H1 (cell line): ENCODE measurements at regions not wholly inside any gene's neighbourhood (a gene's known extent, or its start where the extent isn't known, plus 50 kb on each side); places are given as distances from the start of the nearest gene placed in this dataset.
A peak's percentile ranks its signal among the peaks of the same experiment; 100 is the strongest.

ENCODE experiments used
- CTCF ChIA-PET: fragments of 300-600 bp; sonication (Branson Sonifier 250); formaldehyde crosslinking; loops from one replicate; lab custom pipeline; 2021; ENCODE audit not compliant: partially characterized antibody; lab: Charles Lee
- POLR2A ChIA-PET: fragments of 300-600 bp; sonication (Branson Sonifier 250); formaldehyde crosslinking; loops from one replicate; lab custom pipeline; 2021; ENCODE audit warnings: inconsistent platforms; ENCODE audit not compliant: partially characterized antibody; lab: Charles Lee
- DNase-seq, 2 experiments: peaks; one replicate each; pipeline versions ENCODE4 v3.0.0 to v3.0.0-alpha.2; 2010 to 2022; ENCODE audit warnings: low spot score in 2 of 2, low read depth in 1 of 2, mixed read lengths in 1 of 2
- FAIRE-seq: peaks from 2 replicates; lab custom pipeline; 2011; peaks lifted over from hg19 to GRCh38; lab: Jason Lieb, UNC
- H2AFZ ChIP-seq: 2 replicates; pipeline ENCODE4 v1.8.1; 2012; ENCODE audit warnings: low read length, inconsistent platforms
- H2AK5ac ChIP-seq: 2 replicates; pipeline ENCODE4 v1.6.1; 2013; ENCODE audit warnings: low read depth, low read length
- H2BK120ac ChIP-seq: replicated peaks from 2 replicates; pipeline ENCODE3; 2013; ENCODE audit warnings: low read depth, low read length, inconsistent platforms
- H2BK12ac ChIP-seq: 2 replicates; pipeline ENCODE4 v1.6.1; 2013; ENCODE audit warnings: low read depth, low read length
- H2BK15ac ChIP-seq: 2 replicates; pipeline ENCODE4 v1.6.1; 2013; ENCODE audit warnings: low read length
- H2BK20ac ChIP-seq: 2 replicates; pipeline ENCODE4 v1.6.1; 2013; ENCODE audit warnings: low read length
- H2BK5ac ChIP-seq: 2 replicates; pipeline ENCODE4 v1.6.1; 2013; ENCODE audit warnings: low read depth, low read length
- H3K14ac ChIP-seq: 2 replicates; pipeline ENCODE4 v1.6.1; 2013; ENCODE audit warnings: inconsistent platforms; ENCODE audit not compliant: insufficient read length
- H3K18ac ChIP-seq: 2 replicates; pipeline ENCODE4 v1.6.1; 2013; ENCODE audit warnings: low read length; ENCODE audit errors: extremely low read depth
- H3K23ac ChIP-seq: 2 replicates; pipeline ENCODE4 v1.6.1; 2013; ENCODE audit warnings: inconsistent platforms; ENCODE audit not compliant: insufficient read length
- H3K23me2 ChIP-seq: 2 replicates; pipeline ENCODE4 v1.6.1; 2013; ENCODE audit warnings: low read depth, low read length
- H3K27ac ChIP-seq: 2 replicates; pipeline ENCODE4 v1.6.1; 2011; ENCODE audit warnings: low read depth, low read length, inconsistent platforms
- H3K27me3 ChIP-seq, 4 experiments: replicated peaks in 1 of 4; 1 replicate in 1 of 4; 2 replicates in 3 of 4; pipeline versions ENCODE4 v1.6.1 to v1.8.1; 2011 to 2013; ENCODE audit warnings: low read length in 3 of 4, mild to moderate bottlenecking in 3 of 4, inconsistent platforms in 2 of 4, mixed read lengths in 2 of 4, moderate library complexity in 1 of 4; ENCODE audit not compliant: control insufficient read depth in 3 of 4, insufficient read depth in 3 of 4; ENCODE audit errors: extremely low read depth in 1 of 4
- H3K36me3 ChIP-seq, 4 experiments: 2 replicates each; pipeline versions ENCODE4 v1.6.1 to v1.8.1; 2011 to 2013; ENCODE audit warnings: mild to moderate bottlenecking in 4 of 4, low read length in 3 of 4, moderate library complexity in 2 of 4, control low read depth in 1 of 4, inconsistent platforms in 1 of 4; ENCODE audit not compliant: insufficient read depth in 4 of 4, control insufficient read depth in 2 of 4
- H3K4ac ChIP-seq: replicated peaks from 2 replicates; pipeline ENCODE3; 2013; ENCODE audit warnings: low read length, low read depth, mixed read lengths, inconsistent platforms; ENCODE audit not compliant: insufficient read length
- H3K4me1 ChIP-seq, 4 experiments: replicated peaks in 1 of 4; 1 replicate in 1 of 4; 2 replicates in 3 of 4; pipeline versions ENCODE4 v1.6.1 to v1.8.1; 2011 to 2013; ENCODE audit warnings: low read length in 3 of 4, inconsistent platforms in 2 of 4, mixed read lengths in 1 of 4; ENCODE audit not compliant: insufficient read depth in 4 of 4, control insufficient read depth in 3 of 4
- H3K4me2 ChIP-seq, 2 experiments: 2 replicates each; pipeline versions ENCODE4 v1.6.1 to v1.8.1; 2011 to 2013; ENCODE audit warnings: low read depth in 2 of 2, low read length in 2 of 2, control low read depth in 1 of 2, inconsistent platforms in 1 of 2, mild to moderate bottlenecking in 1 of 2; ENCODE audit not compliant: insufficient read depth in 1 of 2
- H3K4me3 ChIP-seq, 4 experiments: fragments of 200-600, 300-600 bp in 1 of 4; sonication (generic), shearing (Covaris generic), sonication (Bioruptor Twin) in 1 of 4; 2 replicates each; pipeline versions ENCODE4 v1.5.1 to v1.8.1; 2011 to 2016; ENCODE audit warnings: low read length in 4 of 4, low read depth in 3 of 4, control low read depth in 2 of 4, inconsistent platforms in 2 of 4, mild to moderate bottlenecking in 2 of 4, mixed read lengths in 1 of 4, moderate library complexity in 1 of 4; ENCODE audit not compliant: insufficient read depth in 2 of 4; ENCODE audit errors: extremely low read depth in 1 of 4
- H3K56ac ChIP-seq: replicated peaks from 2 replicates; pipeline ENCODE3; 2013; ENCODE audit warnings: low read depth, mild to moderate bottlenecking, mixed read lengths, low read length, inconsistent platforms; ENCODE audit not compliant: insufficient read length
- H3K79me1 ChIP-seq: 2 replicates; pipeline ENCODE4 v1.6.1; 2013; ENCODE audit warnings: low read depth, low read length, control low read depth
- H3K79me2 ChIP-seq, 2 experiments: 2 replicates each; pipeline versions ENCODE4 v1.6.1 to v1.8.1; 2012 to 2013; ENCODE audit warnings: low read length in 2 of 2, mild to moderate bottlenecking in 2 of 2, inconsistent platforms in 1 of 2; ENCODE audit not compliant: insufficient read depth in 2 of 2, control insufficient read depth in 1 of 2
- H3K9ac ChIP-seq, 4 experiments: replicated peaks in 1 of 4; 1 replicate in 1 of 4; 2 replicates in 3 of 4; pipeline versions ENCODE4 v1.6.1 to v1.8.1; 2011 to 2013; ENCODE audit warnings: low read depth in 3 of 4, low read length in 3 of 4, control low read depth in 2 of 4, mild to moderate bottlenecking in 2 of 4, moderate library complexity in 2 of 4, inconsistent platforms in 1 of 4; ENCODE audit errors: extremely low read depth in 1 of 4
- H3K9me3 ChIP-seq, 2 experiments: 2 replicates each; pipeline versions ENCODE4 v1.6.1 to v1.8.1; 2012 to 2013; ENCODE audit warnings: mild to moderate bottlenecking in 2 of 2, moderate library complexity in 2 of 2, control low read depth in 1 of 2, inconsistent platforms in 1 of 2, low read depth in 1 of 2, low read length in 1 of 2, mixed read lengths in 1 of 2; ENCODE audit not compliant: insufficient read depth in 2 of 2
- H4K20me1 ChIP-seq, 2 experiments: replicated peaks in 1 of 2; 2 replicates each; pipeline versions ENCODE3 to v1.8.1; 2011 to 2013; ENCODE audit warnings: inconsistent platforms in 2 of 2, low read length in 2 of 2, mild to moderate bottlenecking in 1 of 2; ENCODE audit not compliant: insufficient read depth in 2 of 2, control insufficient read depth in 1 of 2
- H4K5ac ChIP-seq: 2 replicates; pipeline ENCODE4 v1.6.1; 2013; ENCODE audit warnings: low read length, low read depth, mixed read lengths, inconsistent platforms; ENCODE audit not compliant: insufficient read length
- H4K8ac ChIP-seq: 2 replicates; pipeline ENCODE4 v1.8.0; 2013; ENCODE audit warnings: mild to moderate bottlenecking, moderate library complexity, low read length, inconsistent platforms; ENCODE audit not compliant: insufficient read depth; ENCODE audit errors: extremely low read depth
- H4K91ac ChIP-seq: replicated peaks from 2 replicates; pipeline ENCODE3; 2013; ENCODE audit warnings: low read length, mixed read lengths, inconsistent platforms; ENCODE audit not compliant: insufficient read length
- CTCF ChIP-seq, 3 experiments: IDR thresholded peaks; 1 replicate in 2 of 3; 2 replicates in 1 of 3; pipeline versions ENCODE4 v1.5.1 to v1.6.1; 2011; ENCODE audit warnings: low read length in 3 of 3, mild to moderate bottlenecking in 3 of 3, inconsistent platforms in 2 of 3, low read depth in 1 of 3, moderate library complexity in 1 of 3; ENCODE audit not compliant: insufficient read depth in 1 of 3; ENCODE audit errors: control extremely low read depth in 1 of 3
- HDAC2 ChIP-seq, 2 experiments: fragments of 300-600 bp in 1 of 2; sonication (generic) in 1 of 2; IDR thresholded peaks; 2 replicates each; pipeline ENCODE4 v1.6.1; 2011 to 2012; ENCODE audit warnings: low read depth in 2 of 2, low read length in 2 of 2, mild to moderate bottlenecking in 2 of 2, moderate library complexity in 2 of 2, borderline replicate concordance in 1 of 2, inconsistent platforms in 1 of 2
- RAD21 ChIP-seq, 2 experiments: IDR thresholded peaks in 1 of 2; conservative IDR thresholded peaks in 1 of 2; 2 replicates each; pipeline ENCODE4 v1.6.1; 2011; ENCODE audit warnings: low read depth in 2 of 2, low read length in 2 of 2, improper control_type of control experiment in 1 of 2, inconsistent platforms in 1 of 2, mild to moderate bottlenecking in 1 of 2, moderate library complexity in 1 of 2
- TAF1 ChIP-seq: IDR thresholded peaks from 2 replicates; pipeline ENCODE4 v1.6.1; 2011; ENCODE audit warnings: mild to moderate bottlenecking, low read depth, low read length
- WGBS, 2 experiments: shearing (Covaris generic) in 1 of 2; methylation state at CpG; one replicate each; pipeline versions ENCODE4 v1.1.6 to v1.1.7; 2013 to 2015; ENCODE audit warnings: low lambda C conversion rate in 2 of 2, mixed read lengths in 2 of 2, inconsistent platforms in 1 of 2, low coverage in 1 of 2, missing lambda C conversion rate in 1 of 2; ENCODE audit not compliant: insufficient replicate concordance in 2 of 2, insufficient coverage in 1 of 2, insufficient read length in 1 of 2; ENCODE audit errors: extremely low coverage in 1 of 2, missing lambda C conversion rate in 1 of 2; 5-methylcytosine and 5-hydroxymethylcytosine counted together

GRCh38 chr20:7285918-7286556, 518.6 kb downstream of the BMP2 start:
- no peaks in the 10 kb centered on the region for H4K20me1 ChIP-seq
- H2BK5ac ChIP-seq, result no peak overlapping the region
- H3K9me3 ChIP-seq, result no peaks in the 10 kb centered on the region
- H3K79me2 ChIP-seq, result no peaks in the 10 kb centered on the region
- DNase-seq (peak in 1 of 2 experiments; percentile 77), FAIRE-seq (peak; percentile 74)
- no peak overlapping the region for H2BK20ac ChIP-seq
- CTCF ChIA-PET, result interaction anchor here (0.5 to 2.2 kb wide), 48 partner anchors 9 to 1106 kb away, joined by 3 to 18 read pairs (median 3); no protein-coding TSS in a partner anchor
- no peak overlapping the region for H2AK5ac ChIP-seq
- no peak overlapping the region for H3K23ac ChIP-seq
- H3K14ac ChIP-seq, result no peak overlapping the region
- no peak overlapping the region for H2AFZ ChIP-seq
- H2BK12ac ChIP-seq, result no peak overlapping the region
- H4K8ac ChIP-seq, result no peak overlapping the region
- TF ChIP-seq RAD21 (IDR thresholded peaks at IDR 0.05 in 1 of 2, conservative IDR thresholded peaks at IDR 0.05 in 1 of 2; ENCODE audit: low read depth in 2 of 2, low read length in 2 of 2) (peak; percentile 73 to 79), TAF1 (no peak), HDAC2 (IDR thresholded peaks at IDR 0.05; ENCODE audit: borderline replicate concordance in 1 of 2, low read depth in 2 of 2, low read length in 2 of 2) (no peak), CTCF (IDR thresholded peaks at IDR 0.05; ENCODE audit: control extremely low read depth in 1 of 3, insufficient read depth in 1 of 3, low read depth in 1 of 3, low read length in 3 of 3) (peak; percentile 48 to 83 (median 67))
- H3K36me3 ChIP-seq, result no peaks in the 10 kb centered on the region
- H3K18ac ChIP-seq, result no peak overlapping the region
- H3K23me2 ChIP-seq, result no peaks in the 10 kb centered on the region; the same call in 1 of the 2 replicates
- no peak overlapping the region for H3K9ac ChIP-seq
- no peak overlapping the region for H4K5ac ChIP-seq
- H3K27me3 ChIP-seq, result no peaks in the 10 kb centered on the region
- H3K4ac ChIP-seq, result no peak overlapping the region
- no peak overlapping the region for H3K4me2 ChIP-seq
- H3K4me3 ChIP-seq, result no peak overlapping the region
- POLR2A ChIA-PET, result no interaction called here
- H3K27ac ChIP-seq, result no peak overlapping the region
- no peak overlapping the region for H4K91ac ChIP-seq
- no peaks in the 10 kb centered on the region for H3K79me1 ChIP-seq
- 54% methylated on average over 9 of the region's 9 CpGs; no CpG with 5 or more reads in 1 of the 2 experiments for WGBS, 2 experiments
- no peak overlapping the region for H3K56ac ChIP-seq
- H3K4me1 ChIP-seq, result no peaks in the 10 kb centered on the region
- no peak overlapping the region for H2BK120ac ChIP-seq
- H2BK15ac ChIP-seq, result no peak overlapping the region
